DOHH2 (cell line): ENCODE measurements at regions not wholly inside any gene's neighbourhood (a gene's known extent, or its start where the extent isn't known, plus 50 kb on each side); places are given as distances from the start of the nearest gene placed in this dataset.
"Not testable (repeated sequence)": the region's sequence is repeated elsewhere in the genome, so short reads cannot be mapped to it uniquely, and the experiment has no call there.

Source experiments
- H3F3A ChIP-seq: fragments of 200-600 bp; sonication (generic), shearing (Covaris generic); 2 replicates; pipeline ENCODE4 v1.6.0; 2016; ENCODE audit warnings: antibody characterized with exemption, mild to moderate bottlenecking; ENCODE audit not compliant: control insufficient read depth, insufficient read depth
- H3K27ac ChIP-seq: fragments of 200-600 bp; sonication (generic); 2 replicates; pipeline ENCODE4 v1.5.1; 2014; ENCODE audit warnings: low read depth, mild to moderate bottlenecking, low read length, moderate library complexity
- H3K27me3 ChIP-seq: fragments of 200-600 bp; sonication (generic); 2 replicates; pipeline ENCODE4 v1.6.1; 2014; ENCODE audit warnings: mild to moderate bottlenecking, low read length, mixed read lengths; ENCODE audit not compliant: control insufficient read depth
- H3K36me3 ChIP-seq: fragments of 200-600 bp; sonication (generic); 2 replicates; pipeline ENCODE4 v1.6.1; 2014; ENCODE audit warnings: mild to moderate bottlenecking, low read length, moderate library complexity, mixed read lengths; ENCODE audit not compliant: control insufficient read depth
- H3K4me1 ChIP-seq: fragments of 200-600 bp; sonication (generic); 2 replicates; pipeline ENCODE4 v1.6.1; 2014; ENCODE audit warnings: mild to moderate bottlenecking, low read length, mixed read lengths; ENCODE audit not compliant: control insufficient read depth
- H3K4me2 ChIP-seq: fragments of 200-600 bp; sonication (generic); 2 replicates; pipeline ENCODE4 v1.6.0; 2014; ENCODE audit warnings: mild to moderate bottlenecking, low read length, moderate library complexity
- H3K4me3 ChIP-seq: fragments of 200-600 bp; sonication (generic); 2 replicates; pipeline ENCODE4 v1.5.1; 2014; ENCODE audit warnings: mild to moderate bottlenecking, low read length, mixed read lengths
- H3K79me2 ChIP-seq: fragments of 200-600 bp; sonication (generic); 2 replicates; pipeline ENCODE4 v1.6.1; 2014; ENCODE audit warnings: mild to moderate bottlenecking, low read length, mixed read lengths; ENCODE audit not compliant: control insufficient read depth
- H3K9me2 ChIP-seq: fragments of 200-600 bp; sonication (generic); replicated peaks from 2 replicates; pipeline ENCODE4 v1.6.1; 2014; ENCODE audit warnings: mild to moderate bottlenecking, low read length, mixed read lengths; ENCODE audit not compliant: control insufficient read depth
- H3K9me3 ChIP-seq: fragments of 200-600 bp; sonication (generic); 2 replicates; pipeline ENCODE4 v1.6.1; 2014; ENCODE audit warnings: antibody characterized with exemption, low read length, mixed read lengths; ENCODE audit not compliant: control insufficient read depth, insufficient read depth
- H4K20me1 ChIP-seq: fragments of 200-600 bp; sonication (generic); 2 replicates; pipeline ENCODE4 v1.6.0; 2014; ENCODE audit warnings: low read depth, mild to moderate bottlenecking, antibody characterized with exemption, low read length, moderate library complexity; ENCODE audit not compliant: control insufficient read depth, insufficient read depth
- EZH2phosphoT487 ChIP-seq: fragments of 200-600 bp; sonication (generic); IDR thresholded peaks from 2 replicates; pipeline ENCODE4 v1.6.1; 2017; ENCODE audit warnings: borderline replicate concordance, mild to moderate bottlenecking, antibody characterized with exemption, low read length, moderate library complexity, mixed read lengths
- TF ChIP-seq, protein P1 (sequence below): fragments of 200-600 bp; sonication (generic); IDR thresholded peaks from one replicate; pipeline ENCODE4 v1.5.1; 2014; ENCODE audit warnings: antibody characterized with exemption, mild to moderate bottlenecking, low read depth, low read length; ENCODE audit not compliant: poor library complexity, severe bottlenecking

DNA sequence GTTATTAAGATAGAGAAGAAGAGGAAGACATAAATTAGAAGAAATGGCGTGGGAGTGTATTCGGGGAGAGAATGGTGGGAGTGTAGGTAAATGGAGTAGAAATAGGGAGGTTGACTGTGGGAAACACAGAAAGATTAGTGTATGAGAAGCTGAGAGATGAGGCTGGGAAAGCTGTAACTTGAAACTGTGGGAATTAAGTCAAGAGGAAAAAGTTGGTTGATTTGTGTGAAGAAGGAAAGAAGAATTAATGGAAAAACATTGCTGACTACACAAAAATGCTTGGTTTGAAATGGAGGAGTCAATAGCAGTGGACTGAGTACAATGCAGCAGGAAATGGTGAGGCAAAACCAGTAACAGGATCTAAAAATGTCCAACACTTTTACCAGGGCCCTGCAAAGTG, 448.3 kb downstream of the PTPRC start:
- H3F3A ChIP-seq, result no peaks in the 10 kb centered on the region
- no peak overlapping the region for H3K27ac ChIP-seq
- TF ChIP-seq, protein P1, sequence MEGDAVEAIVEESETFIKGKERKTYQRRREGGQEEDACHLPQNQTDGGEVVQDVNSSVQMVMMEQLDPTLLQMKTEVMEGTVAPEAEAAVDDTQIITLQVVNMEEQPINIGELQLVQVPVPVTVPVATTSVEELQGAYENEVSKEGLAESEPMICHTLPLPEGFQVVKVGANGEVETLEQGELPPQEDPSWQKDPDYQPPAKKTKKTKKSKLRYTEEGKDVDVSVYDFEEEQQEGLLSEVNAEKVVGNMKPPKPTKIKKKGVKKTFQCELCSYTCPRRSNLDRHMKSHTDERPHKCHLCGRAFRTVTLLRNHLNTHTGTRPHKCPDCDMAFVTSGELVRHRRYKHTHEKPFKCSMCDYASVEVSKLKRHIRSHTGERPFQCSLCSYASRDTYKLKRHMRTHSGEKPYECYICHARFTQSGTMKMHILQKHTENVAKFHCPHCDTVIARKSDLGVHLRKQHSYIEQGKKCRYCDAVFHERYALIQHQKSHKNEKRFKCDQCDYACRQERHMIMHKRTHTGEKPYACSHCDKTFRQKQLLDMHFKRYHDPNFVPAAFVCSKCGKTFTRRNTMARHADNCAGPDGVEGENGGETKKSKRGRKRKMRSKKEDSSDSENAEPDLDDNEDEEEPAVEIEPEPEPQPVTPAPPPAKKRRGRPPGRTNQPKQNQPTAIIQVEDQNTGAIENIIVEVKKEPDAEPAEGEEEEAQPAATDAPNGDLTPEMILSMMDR, result no peak
- no peak for TF ChIP-seq EZH2phosphoT487
- H3K79me2 ChIP-seq, result peaks cover 4% of the 10 kb centered on the region; the same call in 1 of the 2 replicates
- peaks cover 7% of the 10 kb centered on the region for H3K36me3 ChIP-seq
- no peaks in the 10 kb centered on the region for H3K27me3 ChIP-seq
- peaks cover 42% of the 10 kb centered on the region for H3K4me1 ChIP-seq
- no peak overlapping the region for H3K4me3 ChIP-seq
- H3K9me2 ChIP-seq, result no peaks in the 10 kb centered on the region
- H3K4me2 ChIP-seq, result no peak overlapping the region
- peaks cover 2% of the 10 kb centered on the region; the same call in 1 of the 2 replicates for H3K9me3 ChIP-seq
- H4K20me1 ChIP-seq, result no peaks in the 10 kb centered on the region

DNA sequence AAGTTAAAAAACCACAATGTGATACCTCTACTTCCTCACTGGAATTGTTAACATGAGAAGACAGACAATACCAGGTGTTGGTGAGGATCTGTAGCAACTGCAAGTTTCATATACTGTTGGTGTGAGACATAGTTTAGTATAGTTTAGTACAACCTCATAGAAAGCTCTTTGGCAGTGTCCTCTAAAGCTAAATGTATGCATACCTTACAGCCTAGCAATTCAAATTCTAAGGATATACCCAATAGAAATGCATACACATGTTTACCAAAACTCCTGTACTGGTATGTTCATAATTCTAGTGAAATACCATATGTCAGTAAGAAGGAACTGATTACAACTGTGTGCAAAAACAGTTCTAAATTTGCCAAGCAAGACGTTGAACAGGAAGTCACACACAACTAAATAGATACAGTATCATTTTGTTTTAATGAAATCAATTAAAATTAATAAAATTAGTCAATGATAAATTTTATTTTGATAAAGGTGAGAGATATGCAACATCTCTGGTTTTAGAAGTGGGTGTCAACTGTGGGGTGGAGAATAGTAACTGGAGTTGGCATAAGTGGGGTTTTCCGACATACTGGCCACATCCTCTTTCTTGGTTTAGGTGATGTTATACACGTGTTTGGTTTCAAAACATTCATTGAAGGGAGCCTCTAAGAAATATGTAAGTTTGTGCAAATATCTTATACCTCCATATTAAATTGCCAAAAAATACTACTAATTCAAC, 450.7 kb downstream of the PTPRC start:
- H3K27ac ChIP-seq, result peak overlapping the region; percentile 70
- peaks cover 38% of the 10 kb centered on the region for H3K4me1 ChIP-seq

DNA sequence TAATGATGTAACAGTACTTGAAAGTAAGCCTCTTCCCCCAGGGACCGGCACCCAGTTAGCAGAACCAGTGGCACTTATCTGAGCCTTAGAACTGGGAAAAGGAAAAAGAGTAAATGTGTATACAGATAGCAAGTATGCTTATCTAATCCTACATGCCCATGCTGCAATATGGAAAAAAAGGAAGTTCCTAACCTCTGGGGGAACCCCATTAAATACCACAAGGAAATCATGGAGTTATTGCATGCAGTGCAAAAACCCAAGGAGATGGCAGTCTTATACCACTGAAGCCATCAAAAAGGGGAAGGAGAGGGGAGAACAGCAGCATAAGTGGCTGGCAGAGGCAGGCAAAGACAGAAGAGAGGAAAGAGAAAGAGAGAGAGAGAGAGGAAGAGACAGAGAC, 456.8 kb downstream of the PTPRC start:
- H4K20me1 ChIP-seq, H3K27ac ChIP-seq, H3K4me2 ChIP-seq, H3K4me1 ChIP-seq, H3K4me3 ChIP-seq, H3F3A ChIP-seq, H3K9me2 ChIP-seq, H3K36me3 ChIP-seq, H3K9me3 ChIP-seq, H3K79me2 ChIP-seq, H3K27me3 ChIP-seq: not testable (repeated sequence)

More for the DNA sequence above, 450.7 kb downstream of the PTPRC start:
- no peaks in the 10 kb centered on the region for H3K9me2 ChIP-seq
- H3K36me3 ChIP-seq, result peaks cover 7% of the 10 kb centered on the region
- H3K4me3 ChIP-seq, result peak overlapping the region; percentile 52
- TF ChIP-seq, protein P1, result no peak
- no peak for TF ChIP-seq EZH2phosphoT487
- peaks cover 2% of the 10 kb centered on the region; the same call in 1 of the 2 replicates for H3K9me3 ChIP-seq
- no peaks in the 10 kb centered on the region for H3K27me3 ChIP-seq
- no peaks in the 10 kb centered on the region for H3F3A ChIP-seq
- H3K79me2 ChIP-seq, result peaks cover 4% of the 10 kb centered on the region; the same call in 1 of the 2 replicates
- no peaks in the 10 kb centered on the region for H4K20me1 ChIP-seq
- peak overlapping the region; percentile 63 for H3K4me2 ChIP-seq

DNA sequence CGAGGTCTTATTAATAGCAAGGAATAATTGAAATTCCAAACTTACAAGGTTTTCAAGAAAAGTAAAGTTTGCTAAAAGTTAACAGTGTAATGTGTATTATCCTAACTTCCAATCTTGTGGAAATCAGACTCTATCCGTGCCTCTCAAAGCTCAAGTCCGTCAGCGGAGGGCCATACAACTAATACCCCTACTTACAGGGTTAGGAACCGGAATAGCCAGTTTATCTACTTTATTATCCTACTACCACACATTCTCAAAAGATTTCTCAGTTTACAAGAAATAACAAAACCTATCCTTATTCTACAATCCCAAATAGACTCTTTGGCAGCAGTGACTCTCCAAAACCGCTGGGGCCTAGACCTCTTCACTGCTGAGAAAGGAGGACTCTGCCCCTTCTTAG, 457.8 kb downstream of the PTPRC start:
- H3K27me3 ChIP-seq, result no peaks in the 10 kb centered on the region
- no peak for TF ChIP-seq EZH2phosphoT487
- TF ChIP-seq, protein P1, result no peak
- no peaks in the 10 kb centered on the region for H3K9me2 ChIP-seq
- H3K4me1 ChIP-seq, result no peaks in the 10 kb centered on the region
- no peaks in the 10 kb centered on the region for H3F3A ChIP-seq
- H3K27ac ChIP-seq, result no peak overlapping the region
- H3K9me3 ChIP-seq, result no peaks in the 10 kb centered on the region
- no peaks in the 10 kb centered on the region for H3K36me3 ChIP-seq
- H4K20me1 ChIP-seq, result no peaks in the 10 kb centered on the region
- no peak overlapping the region for H3K4me3 ChIP-seq
- H3K79me2 ChIP-seq, result no peaks in the 10 kb centered on the region
- H3K4me2 ChIP-seq, result no peak overlapping the region
